Stimulated activated CD8-positive, alpha-beta memory T cell treated with anti-CD3 and anti-CD28 coated beads, Interleukin-12 subunit alpha, Interleukin-12 subunit beta, amount 100 ng/mL, for 4 hours (primary cell): ENCODE measurements at regions not wholly inside any gene's neighbourhood (a gene's known extent, or its start where the extent isn't known, plus 50 kb on each side); places are given as distances from the start of the nearest gene placed in this dataset.

Experiments used
- DNase-seq: peaks from one replicate; pipeline ENCODE4 v3.0.0-alpha.2; 2020; ENCODE audit warnings: low read depth

- DNase-seq = no peak
These were observed 369.8 kb downstream of the AACS start for GRCh38 chr12:125434936-125435443.

- DNase-seq = no peak
These were observed 370.6 kb downstream of the AACS start for GRCh38 chr12:125435871-125436270.

GRCh38 chr12:125436686-125437085, 371.5 kb downstream of the AACS start:
- DNase-seq = no peak

- DNase-seq = no peak
These were observed 375.2 kb downstream of the AACS start for GRCh38 chr12:125440399-125440798.

- DNase-seq = no peak
These were observed 378.1 kb downstream of the AACS start for GRCh38 chr12:125443341-125443740.

- DNase-seq = no peak
These were observed 386.2 kb downstream of the AACS start for GRCh38 chr12:125451408-125451807.

GRCh38 chr12:125453751-125454150, 388.5 kb downstream of the AACS start:
- DNase-seq = no peak

GRCh38 chr12:125454291-125454690, 389.1 kb downstream of the AACS start:
- no peak for DNase-seq

GRCh38 chr12:125454786-125455480, 389.7 kb downstream of the AACS start:
- no peak for DNase-seq

- DNase-seq = no peak
These were observed 390.3 kb downstream of the AACS start for GRCh38 chr12:125455556-125455955.

- no peak for DNase-seq
These were observed 393.5 kb downstream of the AACS start for GRCh38 chr12:125458552-125459268.

GRCh38 chr12:125461831-125462230, 396.6 kb downstream of the AACS start:
- DNase-seq = no peak

- no peak for DNase-seq
These were observed 398.2 kb downstream of the AACS start for GRCh38 chr12:125463386-125463785.

- DNase-seq = no peak
These were observed 402.1 kb downstream of the AACS start for GRCh38 chr12:125467363-125467762.

- no peak for DNase-seq
These were observed 404.4 kb downstream of the AACS start for GRCh38 chr12:125469683-125470082.

GRCh38 chr12:125470838-125471783, 405.9 kb downstream of the AACS start:
- no peak for DNase-seq

- no peak for DNase-seq
These were observed 408.3 kb downstream of the AACS start for GRCh38 chr12:125473501-125473900.

GRCh38 chr12:125487336-125487735, 422.1 kb downstream of the AACS start:
- no peak for DNase-seq

- DNase-seq = no peak
These were observed 426.3 kb downstream of the AACS start for GRCh38 chr12:125491553-125491952.

- no peak for DNase-seq
These were observed 427.4 kb downstream of the AACS start for GRCh38 chr12:125492354-125493270.

- no peak for DNase-seq
These were observed 428.6 kb downstream of the AACS start for GRCh38 chr12:125493704-125494308.
